Gastrocnemius medialis (tissue), 4 donors: ENCODE measurements at regions not wholly inside any gene's neighbourhood (a gene's known extent, or its start where the extent isn't known, plus 50 kb on each side); places are given as distances from the start of the nearest gene placed in this dataset.

ENCODE experiments used
- ATAC-seq, 2 donors: fragments of 150-250 bp; one replicate each; pipeline ENCODE4 v1.9.1; 2016
- DNase-seq, 2 donors: peaks; one replicate each; pipeline ENCODE4 v3.0.0-alpha.2; 2019
- H3K27ac ChIP-seq, 4 donors: fragments of 200-600 bp; sonication (generic); 1 replicate in 1 of 4; 2 replicates in 3 of 4; pipeline ENCODE4 v1.5.1; 2016 to 2018; ENCODE audit warnings: mild to moderate bottlenecking in 2 of 4, moderate library complexity in 1 of 4
- H3K27me3 ChIP-seq, 3 donors: fragments of 200-600 bp; sonication (generic) in 2 of 3; 1 replicate in 1 of 3; 2 replicates in 2 of 3; pipeline versions ENCODE4 v1.5.1 to v1.6.0; 2016 to 2019; ENCODE audit warnings: mild to moderate bottlenecking in 1 of 3, moderate library complexity in 1 of 3
- H3K36me3 ChIP-seq, 2 donors: fragments of 200-600 bp; sonication (generic) in 1 of 2; one replicate each; pipeline ENCODE4 v1.5.1; 2017 to 2018
- H3K4me1 ChIP-seq, 2 donors: fragments of 200-600 bp; sonication (generic) in 1 of 2; one replicate each; pipeline ENCODE4 v1.5.1; 2016 to 2017; ENCODE audit warnings: mild to moderate bottlenecking in 2 of 2
- H3K4me3 ChIP-seq, 4 donors: fragments of 200-600 bp; sonication (generic) in 3 of 4; 1 replicate in 1 of 4; 2 replicates in 3 of 4; pipeline ENCODE4 v1.5.1; 2016 to 2019; ENCODE audit warnings: mild to moderate bottlenecking in 2 of 4
- H3K9me3 ChIP-seq, 3 donors: fragments of 200-600 bp; sonication (generic) in 2 of 3; 1 replicate in 1 of 3; 2 replicates in 2 of 3; pipeline ENCODE4 v1.5.1; 2016 to 2019
- CTCF ChIP-seq, 5 experiments: fragments of 450-650 bp in 3 of 5; fragments of 200-600 bp in 2 of 5; sonication (generic) in 2 of 5; IDR thresholded peaks in 4 of 5; conservative IDR thresholded peaks in 1 of 5; 1 replicate in 4 of 5; 2 replicates in 1 of 5; pipeline ENCODE4 v1.5.1; 2016 to 2019; ENCODE audit warnings: antibody characterized with exemption in 5 of 5, mild to moderate bottlenecking in 3 of 5, moderate library complexity in 3 of 5
- POLR2A ChIP-seq, 2 donors: fragments of 450-650 bp; IDR thresholded peaks; one replicate each; pipeline ENCODE4 v1.6.1; 2017; ENCODE audit warnings: antibody characterized with exemption in 2 of 2, mild to moderate bottlenecking in 2 of 2, moderate library complexity in 2 of 2
- in situ Hi-C, 4 donors: fragments of 200-750 bp; cut with MboI; loops; one replicate each; pipeline versions ENCODE4 v1.15.0 to v1.8.0; 2017; ENCODE audit warnings: low sequenced_read_pairs in 4 of 4
- intact Hi-C: fragments of 100-400 bp; cut with DNase I; formaldehyde crosslinking; loops from one replicate; pipeline ENCODE4 v1.15.1; 2023; ENCODE audit warnings: low total_unique reads

- H3K36me3 ChIP-seq = no peaks in the 10 kb centered on the region
- TF ChIP-seq CTCF (IDR thresholded peaks at IDR 0.05 in 4 of 5, conservative IDR thresholded peaks at IDR 0.05 in 1 of 5) = no peak
- DNase-seq = no peak
- H3K9me3 ChIP-seq = no peaks in the 10 kb centered on the region
- in situ Hi-C loops = no loop called here
- no peak overlapping the region for H3K4me3 ChIP-seq
- H3K4me1 ChIP-seq = no peaks in the 10 kb centered on the region
- no peak overlapping the region for H3K27ac ChIP-seq
- H3K27me3 ChIP-seq = no peaks in the 10 kb centered on the region
- no peak for ATAC-seq
- intact Hi-C loops = no loop called here
Measured at GRCh38 chr5:52582313-52582712, 205.4 kb upstream of the ITGA1 start.

GRCh38 chr5:52587131-52587530 lies 200.6 kb upstream of the ITGA1 start:
- in situ Hi-C loops = no loop called here
- no peaks in the 10 kb centered on the region for H3K36me3 ChIP-seq
- H3K27me3 ChIP-seq = no peaks in the 10 kb centered on the region
- TF ChIP-seq POLR2A (IDR thresholded peaks at IDR 0.05) (no peak), CTCF (IDR thresholded peaks at IDR 0.05 in 4 of 5, conservative IDR thresholded peaks at IDR 0.05 in 1 of 5) (no peak)
- H3K9me3 ChIP-seq = no peaks in the 10 kb centered on the region
- intact Hi-C loops = no loop called here
- no peak overlapping the region for H3K4me3 ChIP-seq
- no peak overlapping the region for H3K27ac ChIP-seq
- H3K4me1 ChIP-seq = no peaks in the 10 kb centered on the region
- no peak for DNase-seq
- no peak for ATAC-seq

GRCh38 chr5:52597625-52598024 lies 190.1 kb upstream of the ITGA1 start:
- Histone ChIP-seq H3K4me1 (no peaks in the 10 kb centered on the region), H3K36me3 (no peaks in the 10 kb centered on the region), H3K27me3 (no peaks in the 10 kb centered on the region), H3K9me3 (no peaks in the 10 kb centered on the region), H3K4me3 (no peak overlapping the region), H3K27ac (no peak overlapping the region)
- DNase-seq (no peak), ATAC-seq (no peak)
- in situ Hi-C loops (no loop called here), intact Hi-C loops (no loop called here)
- TF ChIP-seq POLR2A (IDR thresholded peaks at IDR 0.05) = no peak
- TF ChIP-seq CTCF (IDR thresholded peaks at IDR 0.05 in 4 of 5, conservative IDR thresholded peaks at IDR 0.05 in 1 of 5) = no peak

GRCh38 chr5:52598968-52599367 lies 188.7 kb upstream of the ITGA1 start:
- TF ChIP-seq POLR2A (IDR thresholded peaks at IDR 0.05) (no peak), CTCF (IDR thresholded peaks at IDR 0.05 in 4 of 5, conservative IDR thresholded peaks at IDR 0.05 in 1 of 5) (no peak)
- no peaks in the 10 kb centered on the region for H3K9me3 ChIP-seq
- ATAC-seq (no peak), DNase-seq (no peak)
- H3K27me3 ChIP-seq = no peaks in the 10 kb centered on the region
- intact Hi-C loops = no loop called here
- in situ Hi-C loops = no loop called here
- no peak overlapping the region for H3K4me3 ChIP-seq
- no peak overlapping the region for H3K27ac ChIP-seq
- no peaks in the 10 kb centered on the region for H3K4me1 ChIP-seq
- no peaks in the 10 kb centered on the region for H3K36me3 ChIP-seq

GRCh38 chr5:52603778-52604554 lies 183.8 kb upstream of the ITGA1 start:
- no peaks in the 10 kb centered on the region for H3K9me3 ChIP-seq
- intact Hi-C loops = no loop called here
- in situ Hi-C loops = no loop called here
- TF ChIP-seq CTCF (IDR thresholded peaks at IDR 0.05 in 4 of 5, conservative IDR thresholded peaks at IDR 0.05 in 1 of 5) = no peak
- TF ChIP-seq POLR2A (IDR thresholded peaks at IDR 0.05) = no peak
- no peak overlapping the region for H3K27ac ChIP-seq
- no peaks in the 10 kb centered on the region for H3K27me3 ChIP-seq
- no peak for DNase-seq
- H3K36me3 ChIP-seq = no peaks in the 10 kb centered on the region
- H3K4me3 ChIP-seq = no peak overlapping the region
- ATAC-seq = no peak
- no peaks in the 10 kb centered on the region for H3K4me1 ChIP-seq
